Choroid plexus epithelial cell (primary cell): ENCODE measurements at regions not wholly inside any gene's neighbourhood (a gene's known extent, or its start where the extent isn't known, plus 50 kb on each side); places are given as distances from the start of the nearest gene placed in this dataset.
"Not testable (repeated sequence)": the region's sequence is repeated elsewhere in the genome, so short reads cannot be mapped to it uniquely, and the experiment has no call there.

Source experiments
- DNase-seq: peaks from one replicate; pipeline ENCODE4 v3.0.0-alpha.2; 2010; ENCODE audit warnings: low read depth
- H3K4me3 ChIP-seq: 2 replicates; pipeline ENCODE4 v1.5.1; 2011; ENCODE audit warnings: low read depth, mild to moderate bottlenecking, control low read depth, low read length, moderate library complexity
- CTCF ChIP-seq: conservative IDR thresholded peaks from 2 replicates; pipeline ENCODE4 v1.5.1; 2011; ENCODE audit warnings: low read depth, mild to moderate bottlenecking, control low read depth, inconsistent platforms, low read length, moderate library complexity

- no peak for DNase-seq
- no peak for TF ChIP-seq CTCF
Measured at GRCh38 chr2:122329278-122329677, 573.8 kb downstream of the TSN start.

DNA sequence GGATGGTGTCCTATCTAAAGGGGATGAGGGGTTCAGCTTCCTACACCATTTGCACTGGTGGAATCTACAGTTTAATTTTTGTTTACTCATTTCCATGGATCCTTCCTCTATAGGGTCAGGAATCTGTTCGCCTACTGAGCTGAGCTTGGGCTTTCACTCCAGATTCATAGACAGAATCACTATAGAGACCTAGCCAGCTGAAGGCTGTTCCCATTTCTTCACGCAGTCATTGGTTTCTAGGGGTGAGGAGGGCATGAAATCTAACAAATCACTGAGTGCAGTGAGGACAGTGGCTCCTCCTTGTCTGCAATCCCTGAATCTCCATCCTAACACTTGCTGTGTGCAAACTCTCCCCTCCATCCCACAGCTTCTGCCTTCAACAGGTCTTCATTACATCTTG is 578.5 kb downstream of the TSN start:
- H3K4me3 ChIP-seq = no peak overlapping the region
- no peak for TF ChIP-seq CTCF
- DNase-seq = no peak

More at GRCh38 chr2:122329278-122329677, 573.8 kb downstream of the TSN start:
- H3K4me3 ChIP-seq = no peak overlapping the region

GRCh38 chr2:122338000-122338399 is 582.5 kb downstream of the TSN start:
- DNase-seq = no peak
- no peak for TF ChIP-seq CTCF
- H3K4me3 ChIP-seq = no peak overlapping the region

GRCh38 chr2:122340246-122340645 is 584.8 kb downstream of the TSN start:
- no peak for DNase-seq
- H3K4me3 ChIP-seq = no peak overlapping the region
- no peak for TF ChIP-seq CTCF

- no peak overlapping the region for H3K4me3 ChIP-seq
- DNase-seq = no peak
- TF ChIP-seq CTCF = no peak
Measured at GRCh38 chr2:122341007-122341406, 585.6 kb downstream of the TSN start.

- DNase-seq, H3K4me3 ChIP-seq: not testable (repeated sequence)
Measured at GRCh38 chr2:122352151-122352550, 596.7 kb downstream of the TSN start.

GRCh38 chr2:122357998-122358397 is 602.5 kb downstream of the TSN start:
- TF ChIP-seq CTCF = no peak
- no peak for DNase-seq
- H3K4me3 ChIP-seq = no peak overlapping the region

- no peak for DNase-seq
- no peak overlapping the region for H3K4me3 ChIP-seq
- TF ChIP-seq CTCF = no peak
Measured at GRCh38 chr2:122358729-122359128, 603.3 kb downstream of the TSN start.
